Tongue (tissue), 1 donor: ENCODE measurements at regions not wholly inside any gene's neighbourhood (a gene's known extent, or its start where the extent isn't known, plus 50 kb on each side); places are given as distances from the start of the nearest gene placed in this dataset.
"Not testable (repeated sequence)": the region's sequence is repeated elsewhere in the genome, so short reads cannot be mapped to it uniquely, and the experiment has no call there.

Experiments used
- DNase-seq: peaks from one replicate; pipeline ENCODE4 v3.0.0-alpha.2; 2015

- no peak for DNase-seq
These were observed 189.7 kb downstream of the TMEM26 start for GRCh38 chr10:61263518-61263917.

GRCh38 chr10:61262486-61263261, 190.5 kb downstream of the TMEM26 start:
- no peak for DNase-seq

GRCh38 chr10:61257956-61258496, 195.2 kb downstream of the TMEM26 start:
- no peak for DNase-seq

- DNase-seq, result no peak
These were observed 196.0 kb downstream of the TMEM26 start for GRCh38 chr10:61257136-61257535.

GRCh38 chr10:61252326-61252725, 200.9 kb downstream of the TMEM26 start:
- not testable (repeated sequence) for DNase-seq

- no peak for DNase-seq
These were observed 202.1 kb downstream of the TMEM26 start for GRCh38 chr10:61251089-61251488.

- DNase-seq, result no peak
These were observed 203.1 kb downstream of the TMEM26 start for GRCh38 chr10:61250131-61250530.

- DNase-seq, result no peak
These were observed 205.2 kb downstream of the TMEM26 start for GRCh38 chr10:61248013-61248412.

- DNase-seq, result peak; percentile 18
These were observed 208.9 kb downstream of the TMEM26 start for GRCh38 chr10:61244261-61244775.

GRCh38 chr10:61232780-61233179, 220.4 kb downstream of the TMEM26 start:
- no peak for DNase-seq

- no peak for DNase-seq
These were observed 227.2 kb downstream of the TMEM26 start for GRCh38 chr10:61225939-61226338.

GRCh38 chr10:61223576-61223975, 229.6 kb downstream of the TMEM26 start:
- no peak for DNase-seq

- no peak for DNase-seq
These were observed 233.5 kb downstream of the TMEM26 start for GRCh38 chr10:61219696-61220095.

- DNase-seq, result no peak
These were observed 235.2 kb downstream of the TMEM26 start for GRCh38 chr10:61217851-61218565.

- DNase-seq, result no peak
These were observed 237.9 kb downstream of the TMEM26 start for GRCh38 chr10:61215246-61215645.

- no peak for DNase-seq
These were observed 241.7 kb downstream of the TMEM26 start for GRCh38 chr10:61211468-61211867.

- peak; percentile 95 for DNase-seq
These were observed 253.1 kb upstream of the RHOBTB1 start for GRCh38 chr10:61197057-61197456.

- DNase-seq, result no peak
These were observed 251.2 kb upstream of the RHOBTB1 start for GRCh38 chr10:61195211-61195610.

GRCh38 chr10:61192589-61192988, 248.6 kb upstream of the RHOBTB1 start:
- not testable (repeated sequence) for DNase-seq

GRCh38 chr10:61192042-61192441, 248.1 kb upstream of the RHOBTB1 start:
- no peak for DNase-seq

- DNase-seq, result no peak
These were observed 245.9 kb upstream of the RHOBTB1 start for GRCh38 chr10:61189912-61190311.

- DNase-seq, result no peak
These were observed 244.7 kb upstream of the RHOBTB1 start for GRCh38 chr10:61188691-61189090.

- no peak for DNase-seq
These were observed 244.1 kb upstream of the RHOBTB1 start for GRCh38 chr10:61188101-61188500.
